Activated CD8-positive, alpha-beta memory T cell treated with anti-CD3 and anti-CD28 coated beads, Interleukin-2, amount 10 ng/mL, durations not matched to agents 7 days and 5 days (primary cell): ENCODE measurements at regions not wholly inside any gene's neighbourhood (a gene's known extent, or its start where the extent isn't known, plus 50 kb on each side); places are given as distances from the start of the nearest gene placed in this dataset.
A peak's percentile ranks its signal among the peaks of the same experiment; 100 is the strongest.
"Not testable (repeated sequence)": the region's sequence is repeated elsewhere in the genome, so short reads cannot be mapped to it uniquely, and the experiment has no call there.

ENCODE experiments used
- ATAC-seq: fragments of 150-1000 bp; cut with Tn5 transposase; one replicate; pipeline ENCODE4 v1.10.0; 2021; ENCODE audit warnings: moderate library complexity
- CTCF ChIA-PET: fragments of 350-600 bp; sonication (Branson Sonifier 250); formaldehyde crosslinking; loops from one replicate; lab custom pipeline; 2021; ENCODE audit warnings: antibody characterized with exemption; lab: Charles Lee
- DNase-seq: peaks from one replicate; pipeline ENCODE4 v3.0.0-alpha.2; 2020
- H3K27ac Mint-ChIP-seq: one replicate; pipeline ENCODE4 v1.8.0; 2021; ENCODE audit warnings: mild to moderate bottlenecking, mixed read lengths
- H3K27me3 Mint-ChIP-seq: one replicate; pipeline ENCODE4 v1.8.0; 2021; ENCODE audit warnings: mixed read lengths
- H3K36me3 Mint-ChIP-seq: one replicate; pipeline ENCODE4 v1.8.0; 2021; ENCODE audit warnings: mild to moderate bottlenecking, mixed read lengths
- H3K4me1 Mint-ChIP-seq: one replicate; pipeline ENCODE4 v1.8.0; 2021; ENCODE audit warnings: mixed read lengths
- H3K4me3 Mint-ChIP-seq: one replicate; pipeline ENCODE4 v1.8.0; 2021; ENCODE audit warnings: mild to moderate bottlenecking, moderate library complexity, mixed read lengths
- H3K9me3 Mint-ChIP-seq: one replicate; pipeline ENCODE4 v1.8.0; 2022; ENCODE audit warnings: low read depth, mixed read lengths

- DNase-seq (no peak), ATAC-seq (no peak)
- Mint-ChIP-seq H3K4me3 (no peak overlapping the region), H3K9me3 (no peaks in the 10 kb centered on the region), H3K27ac (no peak overlapping the region), H3K4me1 (peaks cover 8% of the 10 kb centered on the region), H3K27me3 (peaks cover 18% of the 10 kb centered on the region), H3K36me3 (peaks cover 5% of the 10 kb centered on the region)
- CTCF ChIA-PET = interaction anchor here (1.2 kb wide), 1 partner anchor 9 kb away, joined by 3 read pairs; no protein-coding TSS in a partner anchor
Observed at GRCh38 chr17:6924208-6924607, 71.6 kb upstream of the ALOX12 start.

- Mint-ChIP-seq H3K4me3 (no peak overlapping the region), H3K36me3 (peaks cover 5% of the 10 kb centered on the region), H3K27me3 (peaks cover 23% of the 10 kb centered on the region), H3K27ac (no peak overlapping the region), H3K9me3 (no peaks in the 10 kb centered on the region), H3K4me1 (peaks cover 8% of the 10 kb centered on the region)
- no peak for ATAC-seq
- CTCF ChIA-PET = interaction anchor here (1.1 to 1.8 kb wide), 3 partner anchors 12 to 87 kb away, joined by 3 to 6 read pairs (median 3); no protein-coding TSS in a partner anchor
- no peak for DNase-seq
Observed at GRCh38 chr17:6926667-6927066, 69.2 kb upstream of the ALOX12 start.

GRCh38 chr17:6927290-6928126 lies 68.3 kb upstream of the ALOX12 start:
- H3K36me3 Mint-ChIP-seq = peaks cover 5% of the 10 kb centered on the region
- no peak overlapping the region for H3K4me3 Mint-ChIP-seq
- ATAC-seq (no peak), DNase-seq (no peak)
- no peak overlapping the region for H3K27ac Mint-ChIP-seq
- CTCF ChIA-PET = interaction anchor here (1.1 to 1.8 kb wide), 5 partner anchors 11 to 88 kb away, joined by 3 to 6 read pairs (median 4); no protein-coding TSS in a partner anchor
- H3K27me3 Mint-ChIP-seq = peaks cover 23% of the 10 kb centered on the region
- H3K9me3 Mint-ChIP-seq = no peaks in the 10 kb centered on the region
- peaks cover 8% of the 10 kb centered on the region for H3K4me1 Mint-ChIP-seq

- DNase-seq (no peak), ATAC-seq (no peak)
- Mint-ChIP-seq H3K27me3 (peaks cover 23% of the 10 kb centered on the region), H3K4me3 (no peak overlapping the region), H3K9me3 (no peaks in the 10 kb centered on the region), H3K27ac (no peak overlapping the region), H3K4me1 (peaks cover 8% of the 10 kb centered on the region), H3K36me3 (peaks cover 5% of the 10 kb centered on the region)
- CTCF ChIA-PET = interaction anchor here (1.3 to 1.5 kb wide), 2 partner anchors 10 to 93 kb away, joined by 4 read pairs; no protein-coding TSS in a partner anchor
Observed at GRCh38 chr17:6928193-6928592, 67.7 kb upstream of the ALOX12 start.

GRCh38 chr17:6930749-6931148 lies 65.1 kb upstream of the ALOX12 start:
- peaks cover 2% of the 10 kb centered on the region for H3K36me3 Mint-ChIP-seq
- ATAC-seq (no peak), DNase-seq (no peak)
- CTCF ChIA-PET = interaction anchor here (0.8 to 1.7 kb wide), 2 partner anchors 16 to 20 kb away, joined by 4 to 6 read pairs; no protein-coding TSS in a partner anchor
- no peak overlapping the region for H3K27ac Mint-ChIP-seq
- no peak overlapping the region for H3K4me3 Mint-ChIP-seq
- H3K4me1 Mint-ChIP-seq = no peaks in the 10 kb centered on the region
- H3K9me3 Mint-ChIP-seq = no peaks in the 10 kb centered on the region
- peaks cover 20% of the 10 kb centered on the region for H3K27me3 Mint-ChIP-seq

GRCh38 chr17:6934544-6934943 lies 61.3 kb upstream of the ALOX12 start:
- CTCF ChIA-PET = not testable (repeated sequence)

GRCh38 chr17:6936370-6937028 lies 59.4 kb upstream of the ALOX12 start:
- Mint-ChIP-seq H3K4me1 (peaks cover 17% of the 10 kb centered on the region), H3K36me3 (peaks cover 2% of the 10 kb centered on the region), H3K4me3 (peak overlapping the region; percentile 20), H3K27me3 (no peaks in the 10 kb centered on the region), H3K9me3 (no peaks in the 10 kb centered on the region), H3K27ac (peak overlapping the region; percentile 66)
- CTCF ChIA-PET = interaction anchor here (1.2 kb wide), 1 partner anchor 25 kb away, joined by 3 read pairs; no protein-coding TSS in a partner anchor
- ATAC-seq (peak; percentile 33), DNase-seq (no peak)

More at GRCh38 chr17:6934544-6934943, 61.3 kb upstream of the ALOX12 start:
- ATAC-seq, H3K4me3 Mint-ChIP-seq, H3K27ac Mint-ChIP-seq, H3K27me3 Mint-ChIP-seq, H3K36me3 Mint-ChIP-seq, DNase-seq, H3K9me3 Mint-ChIP-seq: not testable (repeated sequence)
- H3K4me1 Mint-ChIP-seq = peaks cover 11% of the 10 kb centered on the region

- Mint-ChIP-seq H3K36me3 (no peaks in the 10 kb centered on the region), H3K4me3 (no peak overlapping the region), H3K27me3 (no peaks in the 10 kb centered on the region), H3K9me3 (no peaks in the 10 kb centered on the region), H3K4me1 (peaks cover 17% of the 10 kb centered on the region), H3K27ac (peak overlapping the region; percentile 55)
- DNase-seq = no peak
- peak; percentile 58 for ATAC-seq
- CTCF ChIA-PET = interaction anchor here (1.1 to 1.6 kb wide), 3 partner anchors 11 to 67 kb away, joined by 4 to 7 read pairs (median 5); no protein-coding TSS in a partner anchor
Observed at GRCh38 chr17:6938637-6939036, 57.2 kb upstream of the ALOX12 start.

- ATAC-seq = peak; percentile 49
- Mint-ChIP-seq H3K4me3 (peak overlapping the region; percentile 57), H3K9me3 (no peaks in the 10 kb centered on the region), H3K27ac (peak overlapping the region; percentile 70), H3K36me3 (no peaks in the 10 kb centered on the region), H3K27me3 (no peaks in the 10 kb centered on the region), H3K4me1 (peaks cover 17% of the 10 kb centered on the region)
- CTCF ChIA-PET = interaction anchor here (1.0 kb wide), 2 partner anchors 64 to 82 kb away, joined by 4 to 7 read pairs; no protein-coding TSS in a partner anchor
- DNase-seq = no peak
Observed at GRCh38 chr17:6940186-6940649, 55.6 kb upstream of the ALOX12 start.

GRCh38 chr17:6941989-6942388 lies 53.9 kb upstream of the ALOX12 start:
- H3K9me3 Mint-ChIP-seq = no peaks in the 10 kb centered on the region
- no peak overlapping the region for H3K4me3 Mint-ChIP-seq
- no peak for ATAC-seq
- no peaks in the 10 kb centered on the region for H3K27me3 Mint-ChIP-seq
- H3K27ac Mint-ChIP-seq = no peak overlapping the region
- H3K4me1 Mint-ChIP-seq = peaks cover 17% of the 10 kb centered on the region
- DNase-seq = no peak
- no peaks in the 10 kb centered on the region for H3K36me3 Mint-ChIP-seq
- CTCF ChIA-PET = no interaction called here

GRCh38 chr17:6943406-6943805 lies 52.4 kb upstream of the ALOX12 start:
- peaks cover 17% of the 10 kb centered on the region for H3K4me1 Mint-ChIP-seq
- CTCF ChIA-PET = no interaction called here

More at GRCh38 chr17:6943406-6943805, 52.4 kb upstream of the ALOX12 start:
- DNase-seq = no peak
- Mint-ChIP-seq H3K36me3 (no peaks in the 10 kb centered on the region), H3K27me3 (no peaks in the 10 kb centered on the region), H3K4me3 (no peak overlapping the region), H3K9me3 (no peaks in the 10 kb centered on the region), H3K27ac (no peak overlapping the region)
- no peak for ATAC-seq
